Panc1 (cell line): ENCODE measurements at regions not wholly inside any gene's neighbourhood (a gene's known extent, or its start where the extent isn't known, plus 50 kb on each side); places are given as distances from the start of the nearest gene placed in this dataset.

Experiments
- CTCF ChIP-seq: fragments of 450-650 bp; IDR thresholded peaks from 2 replicates; pipeline ENCODE4 v1.5.1; 2017; ENCODE audit warnings: mild to moderate bottlenecking
- POLR2AphosphoS5 ChIP-seq: IDR thresholded peaks from 2 replicates; pipeline ENCODE4 v1.6.1; 2012; ENCODE audit warnings: mild to moderate bottlenecking, low read depth, low read length, moderate library complexity
- REST ChIP-seq, 2 experiments: IDR thresholded peaks; 2 replicates each; pipeline ENCODE4 v1.6.1; 2011 to 2012; ENCODE audit warnings: low read depth in 2 of 2, control low read depth in 1 of 2, low read length in 1 of 2, mild to moderate bottlenecking in 1 of 2, moderate library complexity in 1 of 2; ENCODE audit not compliant: insufficient read depth in 1 of 2
- SIN3A ChIP-seq: IDR thresholded peaks from 2 replicates; pipeline ENCODE4 v1.6.1; 2012; ENCODE audit warnings: low read depth, mild to moderate bottlenecking, low read length, moderate library complexity, borderline replicate concordance; ENCODE audit not compliant: insufficient read depth

- TF ChIP-seq CTCF (no peak), POLR2AphosphoS5 (no peak), REST (IDR thresholded peaks at IDR 0.05; ENCODE audit: insufficient read depth in 1 of 2, low read depth in 2 of 2, low read length in 1 of 2) (no peak), SIN3A (no peak)
Measured at GRCh38 chr6:102195311-102195710, 801.8 kb downstream of the GRIK2 start.
